Muscle of leg (tissue), 3 donors: ENCODE measurements at regions not wholly inside any gene's neighbourhood (a gene's known extent, or its start where the extent isn't known, plus 50 kb on each side); places are given as distances from the start of the nearest gene placed in this dataset.
"Not testable (repeated sequence)": the region's sequence is repeated elsewhere in the genome, so short reads cannot be mapped to it uniquely, and the experiment has no call there.

Source experiments
- DNase-seq: peaks from one replicate; pipeline ENCODE4 v3.0.0; 2013
- H3K27ac ChIP-seq: one replicate; pipeline ENCODE4 v1.5.1; 2013; ENCODE audit warnings: mild to moderate bottlenecking, low read length, control low read depth
- H3K27me3 ChIP-seq: one replicate; pipeline ENCODE4 v1.6.1; 2013; ENCODE audit warnings: low read length; ENCODE audit not compliant: control insufficient read depth, insufficient read depth
- H3K36me3 ChIP-seq: one replicate; pipeline ENCODE4 v1.6.1; 2013; ENCODE audit warnings: low read length; ENCODE audit not compliant: control insufficient read depth, insufficient read depth
- H3K4me1 ChIP-seq: one replicate; pipeline ENCODE4 v1.6.1; 2013; ENCODE audit warnings: low read length; ENCODE audit not compliant: control insufficient read depth, insufficient read depth
- H3K4me3 ChIP-seq: one replicate; pipeline ENCODE4 v1.5.1; 2013; ENCODE audit warnings: low read length, control low read depth
- H3K9me3 ChIP-seq: replicated peaks from 2 replicates; pipeline ENCODE4 v1.6.1; 2013; ENCODE audit warnings: low read depth, low read length; ENCODE audit not compliant: control insufficient read depth
- WGBS: methylation state at CpG from one replicate; pipeline ENCODE4 v1.1.5; 2013; ENCODE audit warnings: missing lambda C conversion rate; ENCODE audit not compliant: insufficient coverage; 5-methylcytosine and 5-hydroxymethylcytosine counted together

DNA sequence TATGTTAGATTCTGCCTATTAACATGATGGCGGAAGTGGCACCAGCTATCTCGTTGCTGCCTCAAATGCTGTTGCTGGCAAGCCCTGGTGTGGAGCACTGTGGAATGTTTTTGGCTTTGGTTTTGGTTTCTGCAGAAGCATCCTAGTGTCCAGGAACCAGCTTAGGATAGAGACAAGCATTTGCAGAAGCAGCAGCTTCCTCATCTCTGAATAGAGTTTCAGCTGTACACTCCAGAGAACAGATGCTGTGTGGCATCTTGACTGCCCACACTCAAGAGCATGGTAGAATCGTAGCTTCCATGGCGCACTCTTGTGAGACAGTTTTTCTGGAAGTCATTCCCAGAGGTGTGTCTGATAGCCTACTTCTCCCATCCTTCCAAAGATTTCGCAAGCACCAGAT is 145.3 kb upstream of the RXFP2 start:
- H3K27ac ChIP-seq = no peak overlapping the region
- WGBS = 96% methylated on average over 5 of the region's 5 CpGs
- no peaks in the 10 kb centered on the region for H3K27me3 ChIP-seq
- no peaks in the 10 kb centered on the region for H3K36me3 ChIP-seq
- no peaks in the 10 kb centered on the region for H3K4me1 ChIP-seq
- no peaks in the 10 kb centered on the region for H3K9me3 ChIP-seq
- DNase-seq = no peak
- H3K4me3 ChIP-seq = no peak overlapping the region

DNA sequence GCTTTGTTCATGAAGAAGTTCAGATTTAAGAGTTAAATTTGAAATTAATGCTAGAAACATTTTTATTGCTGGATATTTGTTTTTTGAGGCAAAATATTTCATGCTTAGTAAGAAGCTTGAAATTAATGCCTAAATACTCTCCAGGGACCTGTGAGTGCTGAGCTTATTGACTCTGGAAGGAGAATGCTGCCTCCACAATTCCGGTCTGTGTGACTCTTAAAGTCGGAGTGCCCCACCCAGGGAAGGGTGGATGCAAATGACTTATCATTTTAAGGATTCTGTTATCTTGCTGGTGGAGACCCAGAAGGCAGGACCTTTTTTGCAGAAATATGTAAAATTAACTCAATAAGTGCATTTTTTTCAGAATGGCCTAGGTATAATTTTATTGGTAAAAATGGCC is 143.8 kb upstream of the RXFP2 start:
- Histone ChIP-seq H3K36me3 (no peaks in the 10 kb centered on the region), H3K27me3 (no peaks in the 10 kb centered on the region), H3K27ac (no peak overlapping the region), H3K9me3 (no peaks in the 10 kb centered on the region), H3K4me3 (no peak overlapping the region), H3K4me1 (no peaks in the 10 kb centered on the region)
- 0% methylated on average over 1 of the region's 2 CpGs for WGBS
- DNase-seq = peak; percentile 57

DNA sequence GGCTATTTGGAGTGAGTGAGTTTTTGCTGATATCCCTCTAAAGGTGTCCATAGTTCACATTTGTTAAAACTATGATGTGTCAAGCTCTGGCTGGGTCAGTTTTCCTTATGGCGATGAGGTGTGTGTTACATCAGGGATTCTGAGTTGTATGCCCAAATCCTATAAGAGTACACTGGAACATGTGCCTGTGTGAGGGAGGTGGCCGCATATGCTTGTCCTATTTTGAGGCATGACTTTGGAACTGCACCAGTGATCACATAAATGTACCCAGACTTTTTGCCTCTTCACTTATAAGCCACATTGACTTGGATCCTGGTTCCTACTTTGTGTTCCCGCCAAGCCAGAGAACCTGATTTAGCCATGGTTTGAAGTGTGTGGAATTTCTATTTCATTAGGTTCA is 140.3 kb upstream of the RXFP2 start:
- Histone ChIP-seq H3K27ac (no peak overlapping the region), H3K4me3 (no peak overlapping the region), H3K4me1 (no peaks in the 10 kb centered on the region), H3K9me3 (no peaks in the 10 kb centered on the region), H3K36me3 (no peaks in the 10 kb centered on the region), H3K27me3 (no peaks in the 10 kb centered on the region)
- DNase-seq = no peak
- WGBS = 100% methylated on average over 1 of the region's 3 CpGs

DNA sequence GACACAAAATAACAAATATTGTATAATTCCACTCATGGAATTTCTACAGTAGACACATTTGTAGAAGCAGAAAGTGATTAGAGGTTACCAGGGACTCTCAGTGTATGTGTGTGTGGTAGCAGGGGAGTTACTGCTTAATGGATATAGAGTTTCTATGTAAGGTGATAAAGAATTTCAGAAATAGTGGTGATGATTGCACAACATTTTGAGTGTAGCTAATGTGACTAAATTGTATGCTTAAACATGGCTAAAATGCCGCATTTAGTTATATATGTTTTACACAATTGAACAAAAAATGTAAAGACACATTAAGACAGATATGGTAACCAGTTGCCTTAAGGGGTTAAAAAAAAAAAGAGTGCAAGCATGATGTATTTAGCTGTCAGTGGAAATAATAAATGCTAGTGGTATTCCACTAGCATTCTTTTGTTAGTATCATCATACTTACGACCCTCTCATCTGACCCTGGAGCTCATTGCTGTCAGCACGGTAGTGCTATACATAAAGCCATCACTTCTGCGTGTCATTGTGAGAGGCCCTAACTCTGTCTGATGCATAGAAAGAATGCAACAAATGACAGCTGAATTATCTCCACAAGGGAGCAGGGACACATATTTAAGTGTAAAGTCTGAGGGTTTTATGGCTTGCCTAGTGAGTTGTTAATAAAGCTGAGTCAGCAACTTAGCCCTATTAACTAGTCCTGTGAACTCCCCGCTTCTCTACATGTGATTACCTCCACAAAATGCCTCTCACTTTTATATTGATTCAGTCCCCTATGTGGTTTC is 134.1 kb upstream of the RXFP2 start:
- H3K36me3 ChIP-seq = no peaks in the 10 kb centered on the region
- no peaks in the 10 kb centered on the region for H3K4me1 ChIP-seq
- no CpG with 5 or more reads among the region's 5 CpGs for WGBS
- DNase-seq = no peak
- H3K9me3 ChIP-seq = no peaks in the 10 kb centered on the region
- no peak overlapping the region for H3K27ac ChIP-seq
- H3K27me3 ChIP-seq = no peaks in the 10 kb centered on the region
- no peak overlapping the region for H3K4me3 ChIP-seq

DNA sequence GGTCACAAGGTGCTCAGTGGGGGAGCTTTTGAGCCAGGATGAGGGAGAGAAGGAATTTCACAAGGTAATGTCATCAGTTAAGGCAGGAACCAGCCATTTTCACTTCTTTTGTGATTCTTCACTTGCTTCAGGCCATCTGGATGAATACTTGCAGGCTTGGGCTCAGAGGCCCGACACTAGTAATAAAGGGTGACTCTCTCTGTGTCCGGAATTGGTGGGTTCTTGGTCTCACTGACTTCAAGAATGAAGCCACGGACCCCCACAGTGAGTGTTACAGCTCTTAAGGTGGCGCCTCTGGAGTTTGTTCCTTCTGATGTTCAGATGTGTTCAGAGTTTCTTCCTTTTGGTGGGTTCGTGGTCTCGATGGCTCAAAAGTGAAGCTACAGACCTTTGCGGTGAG is 131.8 kb upstream of the RXFP2 start:
- WGBS = 80% methylated on average over 3 of the region's 7 CpGs
- H3K9me3 ChIP-seq, H3K27ac ChIP-seq, H3K4me3 ChIP-seq, H3K36me3 ChIP-seq, DNase-seq, H3K4me1 ChIP-seq, H3K27me3 ChIP-seq: not testable (repeated sequence)

GRCh38 chr13:31608780-31609179 is 130.5 kb upstream of the RXFP2 start:
- not testable (repeated sequence) for H3K27ac ChIP-seq, H3K4me1 ChIP-seq, H3K36me3 ChIP-seq, H3K27me3 ChIP-seq, H3K9me3 ChIP-seq, DNase-seq, H3K4me3 ChIP-seq
- 97% methylated on average over 15 of the region's 23 CpGs for WGBS

GRCh38 chr13:31610270-31610998 is 128.9 kb upstream of the RXFP2 start:
- peaks cover 2% of the 10 kb centered on the region for H3K9me3 ChIP-seq
- no peak overlapping the region for H3K27ac ChIP-seq
- no peak for DNase-seq
- H3K4me1 ChIP-seq = no peaks in the 10 kb centered on the region
- no peaks in the 10 kb centered on the region for H3K36me3 ChIP-seq
- no peak overlapping the region for H3K4me3 ChIP-seq
- 80% methylated on average over 2 of the region's 7 CpGs for WGBS
- H3K27me3 ChIP-seq = no peaks in the 10 kb centered on the region

GRCh38 chr13:31611214-31611613 is 128.1 kb upstream of the RXFP2 start:
- Histone ChIP-seq H3K9me3 (peaks cover 2% of the 10 kb centered on the region), H3K27me3 (no peaks in the 10 kb centered on the region), H3K4me1 (no peaks in the 10 kb centered on the region), H3K36me3 (no peaks in the 10 kb centered on the region), H3K27ac (no peak overlapping the region), H3K4me3 (no peak overlapping the region)
- WGBS = 80% methylated on average over 1 of the region's 3 CpGs
- DNase-seq = no peak

- H3K4me3 ChIP-seq = no peak overlapping the region
- H3K27ac ChIP-seq = no peak overlapping the region
- H3K9me3 ChIP-seq = peaks cover 2% of the 10 kb centered on the region
- 90% methylated on average over 3 of the region's 3 CpGs for WGBS
- no peaks in the 10 kb centered on the region for H3K36me3 ChIP-seq
- DNase-seq = no peak
- H3K27me3 ChIP-seq = no peaks in the 10 kb centered on the region
- no peaks in the 10 kb centered on the region for H3K4me1 ChIP-seq
Measured at GRCh38 chr13:31614073-31614472, 125.3 kb upstream of the RXFP2 start.

GRCh38 chr13:31614704-31615103 is 124.6 kb upstream of the RXFP2 start:
- H3K9me3 ChIP-seq = peaks cover 2% of the 10 kb centered on the region
- DNase-seq = no peak
- no peak overlapping the region for H3K4me3 ChIP-seq
- no peaks in the 10 kb centered on the region for H3K36me3 ChIP-seq
- WGBS = no CpG with 5 or more reads among the region's 1 CpG
- H3K27me3 ChIP-seq = no peaks in the 10 kb centered on the region
- no peaks in the 10 kb centered on the region for H3K4me1 ChIP-seq
- H3K27ac ChIP-seq = no peak overlapping the region
